GM12874 (cell line): ENCODE measurements at regions not wholly inside any gene's neighbourhood (a gene's known extent, or its start where the extent isn't known, plus 50 kb on each side); places are given as distances from the start of the nearest gene placed in this dataset.

Experiments
- CTCF ChIP-seq: IDR thresholded peaks from 2 replicates; pipeline ENCODE4 v1.5.1; 2011; ENCODE audit warnings: low read depth, mild to moderate bottlenecking, control low read depth, low read length, moderate library complexity; ENCODE audit not compliant: insufficient read depth

- TF ChIP-seq CTCF, result no peak
Measured at GRCh38 chr22:49270595-49271368, 556.9 kb downstream of the BRD1 start.

GRCh38 chr22:49269928-49270327 is 557.7 kb downstream of the BRD1 start:
- no peak for TF ChIP-seq CTCF

- TF ChIP-seq CTCF, result no peak
Measured at GRCh38 chr22:49269371-49269770, 558.3 kb downstream of the BRD1 start.

- TF ChIP-seq CTCF, result no peak
Measured at GRCh38 chr22:49268924-49269323, 558.7 kb downstream of the BRD1 start.

GRCh38 chr22:49267996-49268395 is 559.7 kb downstream of the BRD1 start:
- TF ChIP-seq CTCF, result no peak

GRCh38 chr22:49266561-49267519 is 560.8 kb downstream of the BRD1 start:
- no peak for TF ChIP-seq CTCF

GRCh38 chr22:49264696-49265095 is 563.0 kb downstream of the BRD1 start:
- TF ChIP-seq CTCF, result no peak
